CD1c-positive myeloid dendritic cell (primary cell): ENCODE measurements at regions not wholly inside any gene's neighbourhood (a gene's known extent, or its start where the extent isn't known, plus 50 kb on each side); places are given as distances from the start of the nearest gene placed in this dataset.

Experiments
- DNase-seq: peaks from one replicate; pipeline ENCODE4 v3.0.0-alpha.2; 2016; ENCODE audit errors: extremely low spot score

- no peak for DNase-seq
Observed at GRCh38 chr4:117801756-117802155, 232.5 kb upstream of the NDST3 start.

- no peak for DNase-seq
Observed at GRCh38 chr4:117811731-117812130, 222.6 kb upstream of the NDST3 start.

DNA sequence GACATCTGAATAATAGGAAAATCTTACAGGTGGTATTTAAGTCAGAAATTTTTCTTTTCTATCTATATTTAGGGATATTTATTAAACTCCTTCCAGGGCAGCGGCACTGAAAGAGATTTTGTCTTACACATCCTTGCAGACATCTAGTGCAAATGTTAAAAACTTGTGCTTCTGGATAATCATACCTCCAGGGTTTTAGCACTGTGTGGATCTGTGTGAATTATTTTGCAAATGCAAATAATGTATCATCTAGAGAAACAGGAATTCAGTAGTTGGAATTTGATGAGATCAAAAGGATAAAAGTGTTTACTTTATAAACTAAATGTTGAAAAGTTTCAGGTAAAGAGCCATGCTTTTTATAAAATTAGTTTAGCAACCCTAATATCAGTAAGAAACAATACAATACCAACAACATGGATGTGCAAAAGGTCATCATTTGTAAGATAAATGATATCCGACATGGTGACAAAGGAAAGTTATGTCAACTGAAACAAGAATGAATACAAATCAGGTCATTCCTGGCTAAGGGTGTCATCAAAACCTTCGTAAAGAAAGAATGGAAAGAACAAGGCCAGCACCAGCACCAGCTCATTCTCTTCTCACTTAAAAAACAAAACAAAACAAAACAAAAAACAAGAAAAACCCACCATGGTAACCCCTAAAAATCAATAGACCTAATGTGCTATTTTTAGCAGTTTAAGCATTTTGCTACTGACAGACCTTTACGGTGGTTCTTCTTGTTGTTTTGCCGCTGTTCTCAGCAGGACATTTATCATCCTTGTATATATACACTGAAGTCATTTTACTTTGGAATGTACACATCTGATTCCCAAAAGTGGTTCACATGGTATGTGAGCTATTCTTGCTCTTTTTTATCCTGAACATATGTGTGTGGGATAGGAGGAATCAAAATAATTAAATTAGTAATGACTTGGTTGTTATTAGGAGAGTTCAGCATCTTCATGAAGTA is 219.7 kb upstream of the NDST3 start:
- DNase-seq, result no peak

DNA sequence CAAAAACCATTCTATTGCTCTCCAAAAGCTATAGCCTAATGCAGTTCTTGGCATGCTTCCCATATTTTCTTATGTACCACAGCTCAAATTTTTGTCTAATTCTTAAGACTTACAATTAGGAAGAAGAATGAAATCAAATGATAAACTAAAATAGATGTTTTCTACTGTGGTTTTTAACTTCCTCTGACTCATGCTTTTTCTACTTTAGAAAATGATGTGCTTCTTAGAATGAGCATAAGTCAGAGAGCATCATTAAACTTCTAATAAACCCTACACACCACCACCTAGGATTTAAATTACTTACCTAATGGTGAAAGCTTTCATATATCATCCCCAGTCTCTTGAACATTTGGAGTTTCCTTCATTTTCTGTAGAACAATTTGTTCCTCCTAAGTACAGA is 217.0 kb upstream of the NDST3 start:
- DNase-seq, result no peak

GRCh38 chr4:117821834-117822233 is 212.5 kb upstream of the NDST3 start:
- DNase-seq, result no peak

DNA sequence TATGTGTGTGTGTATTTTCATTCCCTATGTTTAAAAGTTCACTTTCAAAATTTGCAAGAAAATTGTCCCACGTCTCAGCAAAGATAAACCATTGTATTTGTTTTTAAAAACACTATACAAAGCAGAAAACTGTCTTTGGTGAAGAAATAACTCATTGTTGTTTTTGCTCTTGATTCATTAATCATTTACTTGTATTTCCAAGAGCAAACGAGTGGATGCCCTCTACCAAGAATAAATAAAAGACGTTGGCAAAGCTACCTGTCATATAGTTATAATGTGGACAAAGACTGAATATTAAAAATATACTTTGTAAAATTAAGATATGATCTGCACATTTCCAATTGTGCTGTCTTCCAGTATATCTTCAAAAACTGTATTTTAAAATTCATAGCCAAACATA is 210.9 kb upstream of the NDST3 start:
- DNase-seq, result no peak

GRCh38 chr4:117825600-117825999 is 208.7 kb upstream of the NDST3 start:
- DNase-seq, result no peak

- peak; percentile 42 for DNase-seq
Observed at GRCh38 chr4:117831060-117831683, 203.1 kb upstream of the NDST3 start.

DNA sequence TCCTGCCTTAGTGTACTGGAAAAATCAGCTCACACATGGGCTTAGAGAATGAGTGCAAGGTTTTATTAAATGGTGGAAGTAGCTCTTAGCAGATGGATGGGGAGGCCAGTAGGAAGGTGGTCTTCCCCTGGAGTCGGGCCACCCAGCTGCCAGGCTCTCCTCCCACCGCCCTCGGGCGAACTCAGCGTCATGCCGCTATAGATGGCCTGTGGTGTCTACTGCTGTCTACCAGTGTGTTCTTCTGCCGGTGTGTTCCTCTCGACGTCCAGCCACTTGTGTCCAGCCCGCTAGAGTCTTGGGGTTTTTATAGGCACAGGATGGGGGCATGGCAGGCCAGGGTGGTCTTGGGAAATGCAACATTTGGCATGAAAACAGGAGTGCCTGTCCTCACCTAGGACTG is 198.7 kb upstream of the NDST3 start:
- no peak for DNase-seq

GRCh38 chr4:117844594-117844993 is 189.7 kb upstream of the NDST3 start:
- no peak for DNase-seq

DNA sequence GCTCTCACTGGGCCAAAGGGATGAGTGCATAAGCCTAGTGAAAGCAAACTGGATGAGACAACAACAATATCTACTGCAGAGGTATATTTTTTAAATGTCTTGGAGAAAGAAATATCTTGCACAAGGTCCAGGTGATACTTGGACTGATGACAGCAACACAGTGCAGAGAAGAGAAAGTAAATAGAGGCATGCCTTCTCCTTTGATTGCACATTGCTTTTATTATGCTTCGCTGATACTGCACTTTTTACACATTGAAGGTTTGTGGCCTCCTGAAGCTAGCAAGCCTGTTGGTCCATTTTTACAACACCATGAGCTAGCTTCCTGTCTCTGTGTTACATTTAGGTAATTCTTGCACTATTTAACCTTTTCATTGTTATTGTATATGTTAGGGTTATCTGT is 189.0 kb upstream of the NDST3 start:
- no peak for DNase-seq

DNA sequence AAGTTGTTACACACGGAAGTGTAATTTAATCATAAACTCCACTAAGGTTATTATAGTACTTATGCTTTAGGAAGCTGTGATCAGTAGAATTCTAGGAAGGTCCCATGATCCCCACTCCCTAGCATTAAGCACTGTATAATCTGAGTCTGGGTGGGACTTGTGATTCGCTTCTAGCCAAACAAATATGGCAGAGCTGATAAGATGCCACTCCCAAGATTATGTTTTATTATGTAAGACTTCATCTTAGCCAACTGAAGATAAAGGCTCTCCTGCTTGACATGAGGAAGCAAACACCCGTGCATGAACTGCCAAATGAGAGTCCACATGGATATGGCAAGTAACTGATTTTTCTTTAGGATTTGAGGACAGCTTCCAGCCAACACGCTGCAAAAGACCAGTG is 186.4 kb upstream of the NDST3 start:
- DNase-seq, result no peak

DNA sequence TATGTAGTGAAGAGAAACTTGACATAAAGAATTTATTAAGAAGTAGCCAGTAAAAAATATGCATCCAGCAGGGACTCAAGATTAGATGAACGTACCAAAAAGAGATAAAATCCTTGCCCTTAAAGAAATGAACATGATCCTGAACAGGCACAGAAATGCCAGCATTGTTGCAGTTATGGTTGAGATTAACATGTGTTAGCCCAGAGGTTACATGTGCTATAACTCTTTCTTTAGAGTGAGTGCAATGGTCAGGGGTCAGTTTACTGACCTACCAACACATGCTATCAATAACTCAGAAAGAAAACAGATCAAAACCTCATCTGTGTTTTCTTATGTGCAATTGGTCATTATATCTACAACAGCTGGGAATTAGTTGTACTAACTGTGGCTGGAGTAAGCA is 166.1 kb upstream of the NDST3 start:
- no peak for DNase-seq

DNA sequence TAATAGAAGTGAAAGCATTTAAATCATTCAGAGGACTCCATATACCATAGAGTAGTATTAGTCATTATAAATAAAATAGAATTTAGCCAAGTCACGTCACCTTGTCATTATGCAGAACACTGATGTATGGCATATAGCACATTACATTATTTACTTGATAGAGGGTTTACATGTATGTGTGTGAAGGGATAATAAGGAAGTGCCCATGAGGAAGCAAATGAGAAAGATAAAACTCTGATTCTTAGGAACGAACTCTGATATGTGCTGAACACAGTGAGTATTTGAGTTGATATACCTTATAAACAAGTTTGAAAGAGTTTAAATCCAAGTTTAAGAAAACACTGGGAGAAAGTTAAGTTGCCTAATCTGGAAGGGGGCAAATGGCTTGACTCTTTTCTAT is 160.5 kb upstream of the NDST3 start:
- DNase-seq, result no peak

DNA sequence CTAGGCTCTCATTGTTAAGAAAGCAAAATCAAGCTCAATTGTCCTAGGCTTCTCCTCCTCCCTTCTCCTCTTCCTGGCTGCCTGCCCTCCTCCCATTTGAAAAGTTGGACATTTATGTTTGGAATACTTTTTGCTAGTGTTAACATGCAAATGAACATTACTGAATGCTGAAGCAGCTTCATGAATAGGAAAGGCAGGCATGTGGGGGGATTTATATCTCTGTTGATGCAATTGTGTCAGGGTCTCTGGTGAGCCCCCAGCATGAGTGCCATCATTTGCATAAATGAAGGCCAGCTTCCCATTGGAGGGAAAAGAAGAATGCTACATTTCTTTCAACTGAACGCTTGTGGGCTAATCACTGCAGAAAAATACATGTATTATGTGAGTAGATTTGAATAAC is 160.1 kb upstream of the NDST3 start:
- no peak for DNase-seq

DNA sequence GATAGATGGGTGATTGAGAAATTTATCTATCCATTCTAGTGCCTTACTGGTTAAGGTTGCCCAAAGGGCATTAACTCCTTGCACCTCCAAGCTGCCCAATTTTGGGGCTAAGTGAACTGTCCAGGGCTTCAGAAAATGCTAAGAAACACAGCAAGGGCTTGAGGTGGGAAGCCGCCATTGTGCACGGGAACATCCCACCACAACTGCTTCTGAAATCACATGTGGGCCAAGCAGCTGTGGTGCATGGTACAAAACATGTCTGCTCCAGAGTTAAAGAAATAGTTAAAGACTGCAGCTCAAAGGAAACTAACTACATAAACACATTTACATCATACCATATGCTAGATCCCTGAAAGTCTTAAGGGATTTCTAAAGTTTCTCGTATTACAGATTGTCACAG is 144.3 kb upstream of the NDST3 start:
- no peak for DNase-seq

DNA sequence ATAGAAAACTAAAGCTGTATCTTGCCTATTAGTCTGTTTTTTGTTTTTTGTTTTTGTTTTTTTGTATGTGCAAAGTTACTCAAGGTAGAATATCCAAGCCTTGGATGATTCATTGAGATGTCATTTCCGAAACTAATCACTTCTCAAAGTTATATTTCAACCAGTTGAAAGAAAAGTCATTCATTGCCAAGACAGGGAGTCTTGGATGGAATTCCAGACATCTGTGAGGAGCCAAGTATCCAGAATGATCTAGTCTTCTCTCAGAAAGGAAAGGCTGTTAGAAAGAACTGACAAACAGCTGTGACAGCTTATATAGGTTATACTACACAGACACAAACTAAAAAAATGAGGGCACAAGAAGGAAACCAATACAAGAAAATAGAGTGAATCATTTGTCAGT is 141.1 kb upstream of the NDST3 start:
- DNase-seq, result no peak

DNA sequence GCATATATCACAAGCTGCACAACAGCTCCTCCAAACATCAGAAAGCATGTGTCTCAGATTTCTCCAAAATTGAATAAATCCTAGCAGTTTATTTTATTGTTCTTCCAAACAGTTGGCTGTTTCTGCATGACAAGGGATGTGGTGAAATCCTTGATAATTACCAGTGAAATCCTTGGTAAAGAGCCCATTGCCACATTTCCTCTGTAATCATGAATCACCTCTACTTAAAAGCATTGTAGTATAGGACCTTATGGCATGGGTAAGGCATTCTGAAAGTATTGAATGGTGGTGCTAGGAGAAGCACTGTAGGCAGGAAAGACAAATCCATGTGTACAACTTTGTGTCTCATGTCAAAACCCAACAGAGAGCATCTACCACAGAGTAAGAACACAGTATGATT is 135.8 kb upstream of the NDST3 start:
- DNase-seq, result no peak

GRCh38 chr4:117900832-117901231 is 133.5 kb upstream of the NDST3 start:
- DNase-seq, result no peak

GRCh38 chr4:117907646-117908045 is 126.6 kb upstream of the NDST3 start:
- DNase-seq, result no peak

DNA sequence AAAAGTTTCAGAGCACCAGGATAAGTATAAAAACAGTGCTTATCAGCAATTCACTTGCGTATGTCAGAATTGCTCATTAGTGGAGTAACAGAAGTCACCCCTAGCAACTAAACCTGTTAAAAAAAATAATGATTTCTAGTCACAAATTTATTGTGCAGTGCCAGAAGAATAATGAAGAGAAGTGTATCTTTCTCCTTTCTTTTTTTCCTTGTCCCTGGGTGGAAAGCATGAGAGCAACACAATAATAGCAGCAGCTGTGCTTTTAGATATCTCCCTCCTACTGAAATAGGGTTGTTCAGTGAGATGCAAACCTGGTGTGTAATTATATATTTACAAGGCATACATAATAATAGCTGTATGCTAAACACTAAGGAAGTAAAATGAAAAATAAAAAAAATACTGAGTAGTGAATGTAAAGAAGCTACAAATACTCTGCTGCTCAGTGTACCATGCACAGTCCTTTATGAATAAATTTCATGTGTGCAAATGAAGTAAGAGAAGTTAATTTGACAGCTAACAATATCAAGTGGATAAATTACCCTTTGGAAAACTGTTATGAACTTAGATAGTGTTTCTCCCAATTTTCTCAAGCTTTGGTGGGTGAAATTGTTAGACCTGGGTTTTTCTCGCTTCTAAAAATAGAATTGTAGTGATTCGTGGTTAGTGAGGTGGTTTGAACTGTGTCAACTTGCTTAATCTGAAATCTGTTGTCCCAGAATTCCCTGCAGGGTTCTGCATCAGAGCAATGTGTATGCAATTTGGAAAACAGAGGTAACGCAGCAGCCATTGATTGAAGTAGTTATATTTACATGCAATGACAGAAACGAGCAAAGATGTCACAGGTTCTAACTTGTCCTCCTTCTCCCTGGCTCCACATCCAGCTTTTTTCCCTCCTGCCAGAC is 125.7 kb upstream of the NDST3 start:
- DNase-seq, result no peak

GRCh38 chr4:117916728-117917127 is 117.6 kb upstream of the NDST3 start:
- no peak for DNase-seq
